Stimulated activated CD4-positive, alpha-beta T cell treated with anti-CD3 and anti-CD28 coated beads, Interleukin-4, amount 100 ng/mL, for 24 hours (primary cell): ENCODE measurements at regions not wholly inside any gene's neighbourhood (a gene's known extent, or its start where the extent isn't known, plus 50 kb on each side); places are given as distances from the start of the nearest gene placed in this dataset.
"Not testable (repeated sequence)": the region's sequence is repeated elsewhere in the genome, so short reads cannot be mapped to it uniquely, and the experiment has no call there.

Experiments used
- DNase-seq: peaks from one replicate; pipeline ENCODE4 v3.0.0-alpha.2; 2020

- DNase-seq: no peak
Measured at GRCh38 chr1:101185421-101185820, 51.4 kb upstream of the S1PR1 start.

GRCh38 chr1:101183388-101183699 lies 53.5 kb upstream of the S1PR1 start:
- no peak for DNase-seq

- DNase-seq: no peak
Measured at GRCh38 chr1:101182627-101183387, 54.0 kb upstream of the S1PR1 start.

GRCh38 chr1:101181930-101182329 lies 54.9 kb upstream of the S1PR1 start:
- no peak for DNase-seq

- DNase-seq: peak; percentile 58
Measured at GRCh38 chr1:101178688-101179491, 57.9 kb upstream of the S1PR1 start.

GRCh38 chr1:101178341-101178687 lies 58.5 kb upstream of the S1PR1 start:
- DNase-seq: peak; percentile 14

- no peak for DNase-seq
Measured at GRCh38 chr1:101175886-101176285, 60.9 kb upstream of the S1PR1 start.

- DNase-seq: no peak
Measured at GRCh38 chr1:101175466-101175865, 61.4 kb upstream of the S1PR1 start.

GRCh38 chr1:101174722-101175121 lies 62.1 kb upstream of the S1PR1 start:
- DNase-seq: no peak

GRCh38 chr1:101174298-101174697 lies 62.5 kb upstream of the S1PR1 start:
- DNase-seq: not testable (repeated sequence)

- DNase-seq: no peak
Measured at GRCh38 chr1:101170506-101171050, 66.2 kb upstream of the S1PR1 start.

GRCh38 chr1:101167891-101168290 lies 68.9 kb upstream of the S1PR1 start:
- DNase-seq: no peak

GRCh38 chr1:101166583-101167120 lies 70.2 kb upstream of the S1PR1 start:
- no peak for DNase-seq

- DNase-seq: no peak
Measured at GRCh38 chr1:101165954-101166353, 70.9 kb upstream of the S1PR1 start.

- no peak for DNase-seq
Measured at GRCh38 chr1:101165532-101165931, 71.3 kb upstream of the S1PR1 start.

GRCh38 chr1:101164776-101165175 lies 72.0 kb upstream of the S1PR1 start:
- no peak for DNase-seq

GRCh38 chr1:101162736-101163735 lies 73.8 kb upstream of the S1PR1 start:
- DNase-seq: no peak

- no peak for DNase-seq
Measured at GRCh38 chr1:101162300-101162699, 74.5 kb upstream of the S1PR1 start.

GRCh38 chr1:101161619-101162018 lies 75.2 kb upstream of the S1PR1 start:
- no peak for DNase-seq

- DNase-seq: no peak
Measured at GRCh38 chr1:101158424-101158823, 78.4 kb upstream of the S1PR1 start.

GRCh38 chr1:101154547-101154946 lies 82.3 kb upstream of the S1PR1 start:
- DNase-seq: no peak

GRCh38 chr1:101153692-101154091 lies 83.1 kb upstream of the S1PR1 start:
- DNase-seq: no peak

- no peak for DNase-seq
Measured at GRCh38 chr1:101152633-101153032, 84.2 kb upstream of the S1PR1 start.
